ENCODE measurements at regions not wholly inside any gene's neighbourhood (a gene's known extent, or its start where the extent isn't known, plus 50 kb on each side); places are given as distances from the start of the nearest gene placed in this dataset.

- no TSS peak for BruUV-seq (replicated peaks)
- no CpG with 5 or more reads among the region's 4 CpGs for WGBS, 2 experiments (ENCODE audit: extremely low coverage in 2 of 2, insufficient read length in 1 of 2)
- H2AK9ac ChIP-seq (replicated peaks; ENCODE audit: low read depth, low read length, poor library complexity): no peak overlapping the region
- no peaks in the 10 kb centered on the region for H3K9me3 ChIP-seq (ENCODE audit: control insufficient read depth, insufficient read depth, low read length)
- no peak overlapping the region for H3K56ac ChIP-seq (ENCODE audit: extremely low read depth, insufficient read depth, low read length)
- H2BK15ac ChIP-seq (ENCODE audit: low read depth, low read length): no peak overlapping the region
- H3K4me2 ChIP-seq (ENCODE audit: low read depth, low read length): no peak overlapping the region
- POLR2A ChIA-PET (ENCODE audit: unreplicated experiment): no interaction called here
- H3K4ac ChIP-seq (ENCODE audit: low read depth, low read length): no peak overlapping the region
- H3K27me3 ChIP-seq (ENCODE audit: control insufficient read depth, insufficient read depth, low read length): peaks cover 7% of the 10 kb centered on the region
- intact Hi-C loops (cut with micrococcal nuclease): no loop called here
- in situ Hi-C loops (cut with MboI; ENCODE audit: low sequenced_read_pairs): no loop called here
- H3K4me3 ChIP-seq (ENCODE audit: insufficient read depth, low read depth, low read length): no peak overlapping the region
- H4K8ac ChIP-seq (ENCODE audit: low read depth in 2 of 2, low read length in 2 of 2): no peak overlapping the region
- no peaks in the 10 kb centered on the region for H3K9me1 ChIP-seq (ENCODE audit: insufficient read depth, low read length)
- H3K27ac ChIP-seq (ENCODE audit: insufficient read depth, low read length): no peak overlapping the region
- H2BK120ac ChIP-seq (ENCODE audit: low read depth, low read length): no peak overlapping the region
- no peak for DNase-seq
- ATAC-seq (ENCODE audit: low read depth): no peak
- H3K4me1 ChIP-seq (ENCODE audit: control insufficient read depth, insufficient read depth, low read length): no peaks in the 10 kb centered on the region
- no peak overlapping the region for H4K91ac ChIP-seq (ENCODE audit: insufficient read depth, low read depth, low read length)
- H3K14ac ChIP-seq (replicated peaks; ENCODE audit: low read depth, low read length): no peak overlapping the region
- no peak overlapping the region for H2BK5ac ChIP-seq (ENCODE audit: low read depth, low read length, poor library complexity, severe bottlenecking)
- H2AFZ ChIP-seq (replicated peaks; ENCODE audit: low read length, poor library complexity): no peak overlapping the region
- CTCF ChIA-PET: no interaction called here
- H3K18ac ChIP-seq (ENCODE audit: low read depth, low read length): no peak overlapping the region
- no peaks in the 10 kb centered on the region for H3K36me3 ChIP-seq (ENCODE audit: control insufficient read depth, insufficient read depth, low read length)
- no peak overlapping the region for H4K5ac ChIP-seq (ENCODE audit: low read depth, low read length)
- H3K9ac ChIP-seq (ENCODE audit: low read depth, low read length): no peak overlapping the region
- H2BK20ac ChIP-seq (ENCODE audit: low read depth, low read length): no peak overlapping the region
- H3K79me1 ChIP-seq (ENCODE audit: low read depth in 1 of 2, low read length in 2 of 2): no peaks in the 10 kb centered on the region
- H4K20me1 ChIP-seq (ENCODE audit: insufficient read depth, low read length): no peaks in the 10 kb centered on the region
- TF ChIP-seq RAD21 (IDR thresholded peaks at IDR 0.05; ENCODE audit: low read length) (no peak), CTCF (conservative IDR thresholded peaks at IDR 0.05; ENCODE audit: low read depth, low read length) (no peak), BHLHE40 (IDR thresholded peaks at IDR 0.05; ENCODE audit: low read depth, low read length) (no peak), FOS (IDR thresholded peaks at IDR 0.05; ENCODE audit: low read depth, low read length) (no peak), ELK1 (IDR thresholded peaks at IDR 0.05; ENCODE audit: borderline replicate concordance, low read depth, low read length) (no peak), NFE2L2 (IDR thresholded peaks at IDR 0.05; ENCODE audit: low read depth, low read length) (no peak), POLR2A (IDR thresholded peaks at IDR 0.05; ENCODE audit: low read depth, low read length) (no peak)
- H3K23ac ChIP-seq (ENCODE audit: low read depth, low read length): no peak overlapping the region
- dilution Hi-C loops (cut with HindIII; ENCODE audit: low sequenced_read_pairs, unreplicated experiment): no loop called here
- no peak overlapping the region for H2AK5ac ChIP-seq (ENCODE audit: low read depth, low read length)
Observed at GRCh38 chr4:41329361-41329760, 72.6 kb downstream of the UCHL1 start.

Data from IMR-90 (cell line).